ENCODE measurements at regions not wholly inside any gene's neighbourhood (a gene's known extent, or its start where the extent isn't known, plus 50 kb on each side); places are given as distances from the start of the nearest gene placed in this dataset.

DNA sequence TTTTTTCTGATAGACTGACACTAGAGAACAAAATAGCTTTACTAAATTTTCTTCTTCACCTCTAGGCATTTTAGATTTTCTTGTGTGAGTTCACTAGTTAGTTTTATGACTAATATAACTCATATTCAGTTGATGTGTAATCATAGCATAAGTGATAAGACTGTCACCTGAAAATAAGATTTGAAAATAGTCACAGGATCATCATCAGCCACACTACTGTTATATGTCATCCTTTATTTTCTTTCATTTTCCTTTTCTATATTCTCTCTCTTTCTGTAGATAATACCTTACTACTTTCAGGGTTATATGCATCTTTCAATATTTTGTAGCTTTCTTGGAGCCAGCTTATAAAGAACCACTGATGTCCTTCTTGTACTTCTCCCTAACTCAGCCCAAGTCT lies 292.6 kb downstream of the TDRD3 start:
- TF ChIP-seq, protein P1, sequence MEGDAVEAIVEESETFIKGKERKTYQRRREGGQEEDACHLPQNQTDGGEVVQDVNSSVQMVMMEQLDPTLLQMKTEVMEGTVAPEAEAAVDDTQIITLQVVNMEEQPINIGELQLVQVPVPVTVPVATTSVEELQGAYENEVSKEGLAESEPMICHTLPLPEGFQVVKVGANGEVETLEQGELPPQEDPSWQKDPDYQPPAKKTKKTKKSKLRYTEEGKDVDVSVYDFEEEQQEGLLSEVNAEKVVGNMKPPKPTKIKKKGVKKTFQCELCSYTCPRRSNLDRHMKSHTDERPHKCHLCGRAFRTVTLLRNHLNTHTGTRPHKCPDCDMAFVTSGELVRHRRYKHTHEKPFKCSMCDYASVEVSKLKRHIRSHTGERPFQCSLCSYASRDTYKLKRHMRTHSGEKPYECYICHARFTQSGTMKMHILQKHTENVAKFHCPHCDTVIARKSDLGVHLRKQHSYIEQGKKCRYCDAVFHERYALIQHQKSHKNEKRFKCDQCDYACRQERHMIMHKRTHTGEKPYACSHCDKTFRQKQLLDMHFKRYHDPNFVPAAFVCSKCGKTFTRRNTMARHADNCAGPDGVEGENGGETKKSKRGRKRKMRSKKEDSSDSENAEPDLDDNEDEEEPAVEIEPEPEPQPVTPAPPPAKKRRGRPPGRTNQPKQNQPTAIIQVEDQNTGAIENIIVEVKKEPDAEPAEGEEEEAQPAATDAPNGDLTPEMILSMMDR (IDR thresholded peaks at IDR 0.05): no peak
- no peak for TF ChIP-seq EP300 (IDR thresholded peaks at IDR 0.05)

Data from tibial nerve (tissue), 4 donors.